BE2C (cell line): ENCODE measurements at regions not wholly inside any gene's neighbourhood (a gene's known extent, or its start where the extent isn't known, plus 50 kb on each side); places are given as distances from the start of the nearest gene placed in this dataset.
A peak's percentile ranks its signal among the peaks of the same experiment; 100 is the strongest.

Experiments used
- DNase-seq: peaks from one replicate; pipeline ENCODE4 v3.0.0-alpha.2; 2020
- H3K27me3 ChIP-seq: fragments of 250-450 bp; sonication (Bioruptor Pico); 2 replicates; pipeline ENCODE4 v1.5.1; 2020; ENCODE audit warnings: mild to moderate bottlenecking
- H3K36me3 ChIP-seq: fragments of 250-450 bp; sonication (Bioruptor Pico); 2 replicates; pipeline ENCODE4 v1.5.1; 2020; ENCODE audit warnings: mild to moderate bottlenecking
- H3K4me1 ChIP-seq: fragments of 250-450 bp; sonication (Bioruptor Pico); 2 replicates; pipeline ENCODE4 v1.5.1; 2020
- H3K4me3 ChIP-seq: 2 replicates; pipeline ENCODE4 v1.5.1; 2011; ENCODE audit warnings: low read depth, low read length
- H3K9me3 ChIP-seq: fragments of 250-450 bp; sonication (Bioruptor Pico); 2 replicates; pipeline ENCODE4 v1.5.1; 2020
- TF ChIP-seq, protein P1 (sequence below): IDR thresholded peaks from 2 replicates; pipeline ENCODE4 v1.5.1; 2012; ENCODE audit warnings: mild to moderate bottlenecking, low read depth, low read length

DNA sequence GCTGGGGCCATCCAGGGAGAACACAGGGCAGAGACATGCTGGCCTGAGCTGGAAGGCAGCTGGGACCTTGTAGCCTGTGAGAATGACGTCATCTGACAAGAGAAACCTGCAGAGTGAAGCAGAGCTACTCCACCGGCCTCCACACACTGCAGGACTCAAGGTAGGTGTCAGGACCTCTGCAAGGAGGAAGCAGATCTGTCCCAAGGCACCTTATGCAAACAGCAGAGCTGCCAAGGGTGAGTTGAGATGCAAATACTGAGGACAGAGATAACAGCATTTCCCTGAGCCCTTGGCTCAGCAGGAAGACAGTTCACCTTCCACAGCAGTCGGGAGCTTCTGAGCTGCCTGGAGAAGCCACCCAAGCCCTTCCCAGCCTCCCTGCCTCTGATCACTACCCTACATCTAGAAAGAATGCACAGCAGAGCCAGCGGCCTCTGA lies 51.9 kb upstream of the IGSF9B start:
- DNase-seq: no peak
- TF ChIP-seq, protein P1, sequence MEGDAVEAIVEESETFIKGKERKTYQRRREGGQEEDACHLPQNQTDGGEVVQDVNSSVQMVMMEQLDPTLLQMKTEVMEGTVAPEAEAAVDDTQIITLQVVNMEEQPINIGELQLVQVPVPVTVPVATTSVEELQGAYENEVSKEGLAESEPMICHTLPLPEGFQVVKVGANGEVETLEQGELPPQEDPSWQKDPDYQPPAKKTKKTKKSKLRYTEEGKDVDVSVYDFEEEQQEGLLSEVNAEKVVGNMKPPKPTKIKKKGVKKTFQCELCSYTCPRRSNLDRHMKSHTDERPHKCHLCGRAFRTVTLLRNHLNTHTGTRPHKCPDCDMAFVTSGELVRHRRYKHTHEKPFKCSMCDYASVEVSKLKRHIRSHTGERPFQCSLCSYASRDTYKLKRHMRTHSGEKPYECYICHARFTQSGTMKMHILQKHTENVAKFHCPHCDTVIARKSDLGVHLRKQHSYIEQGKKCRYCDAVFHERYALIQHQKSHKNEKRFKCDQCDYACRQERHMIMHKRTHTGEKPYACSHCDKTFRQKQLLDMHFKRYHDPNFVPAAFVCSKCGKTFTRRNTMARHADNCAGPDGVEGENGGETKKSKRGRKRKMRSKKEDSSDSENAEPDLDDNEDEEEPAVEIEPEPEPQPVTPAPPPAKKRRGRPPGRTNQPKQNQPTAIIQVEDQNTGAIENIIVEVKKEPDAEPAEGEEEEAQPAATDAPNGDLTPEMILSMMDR: no peak
- Histone ChIP-seq H3K27me3 (no peaks in the 10 kb centered on the region; the same call in 1 of the 2 replicates), H3K36me3 (no peaks in the 10 kb centered on the region), H3K4me3 (no peak overlapping the region), H3K9me3 (no peaks in the 10 kb centered on the region), H3K4me1 (no peaks in the 10 kb centered on the region)

DNA sequence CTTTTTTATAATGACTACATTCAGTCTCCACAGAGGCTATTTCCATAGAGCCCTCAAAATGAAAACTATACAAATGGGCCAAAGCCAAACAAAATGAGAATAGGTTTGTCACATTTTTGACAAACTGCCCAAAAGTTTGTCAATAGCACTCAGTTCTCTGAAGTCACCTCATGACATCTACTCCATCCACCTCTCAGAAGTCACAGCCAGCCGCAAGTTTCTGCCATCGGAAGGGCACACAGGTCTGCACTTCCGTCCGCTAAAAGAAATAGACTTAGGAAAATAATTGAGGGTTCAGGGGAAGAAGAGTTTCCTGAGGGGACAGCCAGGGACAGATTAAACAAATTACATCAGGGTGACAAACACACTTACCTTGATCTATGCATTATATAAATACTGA lies 55.4 kb upstream of the JAM3 start:
- H3K4me1 ChIP-seq: no peaks in the 10 kb centered on the region
- no peak overlapping the region for H3K4me3 ChIP-seq
- H3K27me3 ChIP-seq: no peaks in the 10 kb centered on the region
- TF ChIP-seq, protein P1: no peak
- DNase-seq: no peak
- H3K9me3 ChIP-seq: no peaks in the 10 kb centered on the region
- H3K36me3 ChIP-seq: no peaks in the 10 kb centered on the region

GRCh38 chr11:134014511-134014910 lies 54.4 kb upstream of the JAM3 start:
- Histone ChIP-seq H3K36me3 (no peaks in the 10 kb centered on the region), H3K4me3 (no peak overlapping the region), H3K9me3 (no peaks in the 10 kb centered on the region), H3K27me3 (no peaks in the 10 kb centered on the region), H3K4me1 (no peaks in the 10 kb centered on the region)
- DNase-seq: peak; percentile 73
- TF ChIP-seq, protein P1: peak; percentile 92

- H3K4me1 ChIP-seq: no peaks in the 10 kb centered on the region
- no peaks in the 10 kb centered on the region for H3K9me3 ChIP-seq
- no peaks in the 10 kb centered on the region for H3K27me3 ChIP-seq
- DNase-seq: no peak
- H3K4me3 ChIP-seq: no peak overlapping the region
- TF ChIP-seq, protein P1: no peak
- no peaks in the 10 kb centered on the region for H3K36me3 ChIP-seq
Observed at GRCh38 chr11:134015556-134015955, 53.3 kb upstream of the JAM3 start.

GRCh38 chr11:134017511-134018430 lies 51.1 kb upstream of the JAM3 start:
- TF ChIP-seq, protein P1: no peak
- no peak for DNase-seq
- no peak overlapping the region for H3K4me3 ChIP-seq
- no peaks in the 10 kb centered on the region for H3K4me1 ChIP-seq
- H3K36me3 ChIP-seq: no peaks in the 10 kb centered on the region
- no peaks in the 10 kb centered on the region for H3K27me3 ChIP-seq
- H3K9me3 ChIP-seq: no peaks in the 10 kb centered on the region
